ENCODE measurements at regions not wholly inside any gene's neighbourhood (a gene's known extent, or its start where the extent isn't known, plus 50 kb on each side); places are given as distances from the start of the nearest gene placed in this dataset.

- H3K4me3 ChIP-seq = no peak overlapping the region
- DNase-seq (ENCODE audit: low spot score) = no peak
- H3K27ac ChIP-seq = no peak overlapping the region
- no peak for TF ChIP-seq CTCF (IDR thresholded peaks at IDR 0.05)
Observed at GRCh38 chr11:37560346-37560745, 962.3 kb upstream of the RAG2 start.

GRCh38 chr11:37558619-37559210 is 960.7 kb upstream of the RAG2 start:
- Histone ChIP-seq H3K4me3 (no peak overlapping the region), H3K27ac (no peak overlapping the region)
- TF ChIP-seq CTCF (IDR thresholded peaks at IDR 0.05) = no peak
- DNase-seq (ENCODE audit: low spot score) = no peak

- Histone ChIP-seq H3K27ac (no peak overlapping the region), H3K4me3 (no peak overlapping the region)
- DNase-seq (ENCODE audit: low spot score) = no peak
- no peak for TF ChIP-seq CTCF (IDR thresholded peaks at IDR 0.05)
Observed at GRCh38 chr11:37557990-37558389, 960.0 kb upstream of the RAG2 start.

GRCh38 chr11:37552284-37552683 is 954.2 kb upstream of the RAG2 start:
- TF ChIP-seq CTCF (IDR thresholded peaks at IDR 0.05) = no peak
- DNase-seq (ENCODE audit: low spot score) = no peak
- no peak overlapping the region for H3K4me3 ChIP-seq
- H3K27ac ChIP-seq = no peak overlapping the region

- no peak for DNase-seq (ENCODE audit: low spot score)
- TF ChIP-seq CTCF (IDR thresholded peaks at IDR 0.05) = no peak
- H3K27ac ChIP-seq = no peak overlapping the region
- H3K4me3 ChIP-seq = no peak overlapping the region
Observed at GRCh38 chr11:37544491-37544890, 946.5 kb upstream of the RAG2 start.

- TF ChIP-seq CTCF (IDR thresholded peaks at IDR 0.05) = no peak
- Histone ChIP-seq H3K27ac (no peak overlapping the region), H3K4me3 (no peak overlapping the region)
- DNase-seq (ENCODE audit: low spot score) = no peak
Observed at GRCh38 chr11:37533830-37534229, 935.8 kb upstream of the RAG2 start.

GRCh38 chr11:37533087-37533486 is 935.1 kb upstream of the RAG2 start:
- no peak for DNase-seq (ENCODE audit: low spot score)
- Histone ChIP-seq H3K27ac (no peak overlapping the region), H3K4me3 (no peak overlapping the region)
- TF ChIP-seq CTCF (IDR thresholded peaks at IDR 0.05) = no peak

All from coronary artery (tissue), 2 donors.